ENCODE measurements at regions not wholly inside any gene's neighbourhood (a gene's known extent, or its start where the extent isn't known, plus 50 kb on each side); places are given as distances from the start of the nearest gene placed in this dataset.

GRCh38 chr15:87667643-87668042 lies 588.9 kb downstream of the NTRK3 start:
- H2AFZ ChIP-seq (ENCODE audit: low read depth, low read length) = no peak overlapping the region
- TF ChIP-seq EZH2phosphoT487 (IDR thresholded peaks at IDR 0.05; ENCODE audit: low read depth) (no peak), CTCF (IDR thresholded peaks at IDR 0.05; ENCODE audit: low read depth, low read length) (no peak)
- H4K20me1 ChIP-seq (ENCODE audit: insufficient read depth, low read length) = no peaks in the 10 kb centered on the region
- no peak overlapping the region for H3K27ac ChIP-seq (ENCODE audit: low read length)
- H3K4me3 ChIP-seq (ENCODE audit: low read length) = no peak overlapping the region
- H3K4me1 ChIP-seq (ENCODE audit: low read length) = no peaks in the 10 kb centered on the region
- H3K9me3 ChIP-seq (ENCODE audit: insufficient read depth, low read length) = no peaks in the 10 kb centered on the region; the same call in 1 of the 2 replicates
- H3K4me2 ChIP-seq (ENCODE audit: low read length) = no peak overlapping the region
- no peaks in the 10 kb centered on the region for H3K79me2 ChIP-seq (ENCODE audit: low read length)
- no peak overlapping the region for H3K9ac ChIP-seq (ENCODE audit: low read length)
- no peaks in the 10 kb centered on the region for H3K27me3 ChIP-seq (ENCODE audit: low read depth, low read length)
- H3K36me3 ChIP-seq (replicated peaks; ENCODE audit: low read depth, low read length) = no peaks in the 10 kb centered on the region

- Histone ChIP-seq H3K4me2 (ENCODE audit: low read length) (no peak overlapping the region), H3K9ac (ENCODE audit: low read length) (no peak overlapping the region), H3K36me3 (replicated peaks; ENCODE audit: low read depth, low read length) (no peaks in the 10 kb centered on the region), H4K20me1 (ENCODE audit: insufficient read depth, low read length) (no peaks in the 10 kb centered on the region), H3K79me2 (ENCODE audit: low read length) (no peaks in the 10 kb centered on the region), H2AFZ (ENCODE audit: low read depth, low read length) (no peak overlapping the region), H3K9me3 (ENCODE audit: insufficient read depth, low read length) (no peaks in the 10 kb centered on the region), H3K27ac (ENCODE audit: low read length) (no peak overlapping the region), H3K27me3 (ENCODE audit: low read depth, low read length) (no peaks in the 10 kb centered on the region), H3K4me3 (ENCODE audit: low read length) (no peak overlapping the region), H3K4me1 (ENCODE audit: low read length) (no peaks in the 10 kb centered on the region)
- TF ChIP-seq CTCF (IDR thresholded peaks at IDR 0.05; ENCODE audit: low read depth, low read length) = no peak
- TF ChIP-seq EZH2phosphoT487 (IDR thresholded peaks at IDR 0.05; ENCODE audit: low read depth) = no peak
These were observed 594.0 kb downstream of the NTRK3 start for GRCh38 chr15:87662575-87662974.

DNA sequence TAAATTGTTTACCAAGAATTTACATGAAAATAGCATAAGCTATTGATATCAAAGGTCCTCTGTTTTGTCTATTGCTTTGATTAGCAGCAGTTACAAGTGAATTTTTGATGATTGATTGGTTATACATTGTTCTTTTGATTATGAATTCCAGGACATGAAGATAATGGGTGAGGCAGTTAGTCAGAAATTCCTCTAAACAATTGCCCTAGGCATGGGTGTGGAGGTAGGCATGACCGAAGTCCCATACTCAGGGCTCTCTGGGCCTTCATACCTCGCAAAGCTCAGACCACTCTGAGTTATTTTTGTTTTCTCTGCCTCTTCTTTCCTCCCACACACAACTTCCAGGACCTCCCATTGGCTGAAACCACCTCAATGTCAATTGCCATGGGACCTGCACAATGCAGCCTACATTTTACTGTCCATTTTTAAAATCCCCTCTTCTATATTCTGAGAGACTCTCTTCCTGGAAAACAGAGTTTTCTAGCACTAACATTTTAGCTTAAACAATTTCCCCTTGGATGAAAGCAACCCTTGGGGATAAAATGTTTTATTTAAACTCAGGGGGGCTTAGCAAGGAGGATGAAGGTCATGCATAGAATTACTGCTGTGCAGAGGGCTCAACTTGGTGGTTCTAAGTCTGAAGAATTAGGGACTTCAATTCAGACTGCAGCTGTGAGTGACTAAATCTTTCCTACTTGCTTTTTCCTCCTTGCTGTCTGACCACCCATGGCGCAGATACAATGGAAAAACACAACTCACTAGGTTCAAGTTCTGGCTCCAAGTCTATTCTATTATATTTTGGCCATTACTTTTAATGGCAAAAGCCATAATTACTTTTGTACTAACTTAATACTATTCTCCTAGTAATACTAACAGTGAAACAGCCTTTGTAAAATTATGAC lies 594.8 kb downstream of the NTRK3 start:
- H2AFZ ChIP-seq (ENCODE audit: low read depth, low read length) = no peak overlapping the region
- no peak overlapping the region for H3K27ac ChIP-seq (ENCODE audit: low read length)
- H3K4me3 ChIP-seq (ENCODE audit: low read length) = no peak overlapping the region
- no peaks in the 10 kb centered on the region for H4K20me1 ChIP-seq (ENCODE audit: insufficient read depth, low read length)
- no peaks in the 10 kb centered on the region for H3K9me3 ChIP-seq (ENCODE audit: insufficient read depth, low read length)
- H3K79me2 ChIP-seq (ENCODE audit: low read length) = no peaks in the 10 kb centered on the region
- no peak for TF ChIP-seq EZH2phosphoT487 (IDR thresholded peaks at IDR 0.05; ENCODE audit: low read depth)
- TF ChIP-seq CTCF (IDR thresholded peaks at IDR 0.05; ENCODE audit: low read depth, low read length) = no peak
- no peaks in the 10 kb centered on the region for H3K27me3 ChIP-seq (ENCODE audit: low read depth, low read length)
- H3K36me3 ChIP-seq (replicated peaks; ENCODE audit: low read depth, low read length) = no peaks in the 10 kb centered on the region
- no peak overlapping the region for H3K4me2 ChIP-seq (ENCODE audit: low read length)
- H3K9ac ChIP-seq (ENCODE audit: low read length) = no peak overlapping the region
- H3K4me1 ChIP-seq (ENCODE audit: low read length) = no peaks in the 10 kb centered on the region

DNA sequence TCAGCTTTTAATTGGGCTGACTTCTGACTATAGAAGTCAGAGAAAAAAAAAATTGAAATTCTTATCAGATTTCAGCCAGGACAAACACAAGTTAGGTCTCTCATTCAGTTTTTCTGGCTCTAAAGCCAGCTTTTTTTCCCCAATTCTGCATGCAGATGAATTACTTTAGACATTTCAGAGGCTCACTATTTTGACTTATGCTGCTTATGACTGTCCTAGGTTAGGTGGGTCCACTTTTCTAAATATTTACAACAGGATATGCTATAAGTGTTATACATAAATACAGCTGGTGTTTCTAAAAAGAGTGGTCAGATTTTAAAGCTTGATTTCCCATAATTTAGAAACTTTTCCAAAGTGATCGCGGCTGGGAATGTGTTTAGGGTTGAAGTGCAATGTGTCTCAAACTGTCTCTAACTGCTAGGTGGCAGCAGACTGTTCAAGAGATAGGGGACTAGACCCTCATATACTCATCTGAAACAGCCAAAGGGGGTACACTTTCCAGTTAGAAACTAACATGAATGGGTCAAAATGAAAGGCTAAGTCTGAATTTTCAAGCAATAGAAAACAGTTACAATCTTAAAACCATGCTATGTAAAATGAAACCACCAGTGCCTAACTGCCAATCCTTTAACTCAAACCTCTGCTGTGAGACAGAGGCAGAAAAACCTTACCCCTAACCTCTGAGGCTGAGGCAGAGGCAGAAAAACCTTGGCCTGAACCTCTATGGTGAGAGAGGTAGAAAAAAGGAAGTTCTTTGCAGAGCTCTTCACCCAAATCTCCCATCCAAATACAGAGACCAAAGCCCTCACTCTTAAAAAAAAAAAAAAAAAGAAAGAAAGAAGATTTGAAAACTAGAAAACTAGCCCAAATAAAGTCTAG lies 596.0 kb downstream of the NTRK3 start:
- H3K27ac ChIP-seq (ENCODE audit: low read length) = no peak overlapping the region
- TF ChIP-seq CTCF (IDR thresholded peaks at IDR 0.05; ENCODE audit: low read depth, low read length) = no peak
- TF ChIP-seq EZH2phosphoT487 (IDR thresholded peaks at IDR 0.05; ENCODE audit: low read depth) = no peak
- no peaks in the 10 kb centered on the region for H3K27me3 ChIP-seq (ENCODE audit: low read depth, low read length)
- no peak overlapping the region for H3K4me2 ChIP-seq (ENCODE audit: low read length)
- no peaks in the 10 kb centered on the region for H4K20me1 ChIP-seq (ENCODE audit: insufficient read depth, low read length)
- no peaks in the 10 kb centered on the region for H3K9me3 ChIP-seq (ENCODE audit: insufficient read depth, low read length)
- H2AFZ ChIP-seq (ENCODE audit: low read depth, low read length) = no peak overlapping the region
- H3K4me3 ChIP-seq (ENCODE audit: low read length) = no peak overlapping the region
- no peaks in the 10 kb centered on the region for H3K36me3 ChIP-seq (replicated peaks; ENCODE audit: low read depth, low read length)
- no peak overlapping the region for H3K9ac ChIP-seq (ENCODE audit: low read length)
- H3K79me2 ChIP-seq (ENCODE audit: low read length) = no peaks in the 10 kb centered on the region
- no peaks in the 10 kb centered on the region for H3K4me1 ChIP-seq (ENCODE audit: low read length)
